HEK293 (cell line): ENCODE measurements at regions not wholly inside any gene's neighbourhood (a gene's known extent, or its start where the extent isn't known, plus 50 kb on each side); places are given as distances from the start of the nearest gene placed in this dataset.

Experiments
- CTCF ChIA-PET: fragments of 350-600 bp; formaldehyde crosslinking; extraction: SDS; loops from one replicate; lab custom pipeline; 2021; ENCODE audit warnings: antibody characterized with exemption; lab: Yijun Ruan, JAX
- POLR2A ChIA-PET: fragments of 300-600 bp; formaldehyde crosslinking; extraction: SDS; loops from one replicate; lab custom pipeline; 2020; ENCODE audit warnings: antibody characterized with exemption, inconsistent platforms; lab: Yijun Ruan, JAX
- H3K27ac ChIP-seq: fragments of 200-500 bp; sonication (Bioruptor generic); 2 replicates; pipeline ENCODE4 v1.5.1; 2014; ENCODE audit warnings: low read depth, low read length, control low read depth, inconsistent platforms; ENCODE audit errors: extremely low read depth
- H3K36me3 ChIP-seq, 2 experiments: fragments of 200-500 bp in 1 of 2; sonication (Bioruptor generic) in 1 of 2; 1 replicate in 1 of 2; 2 replicates in 1 of 2; pipeline ENCODE4 v1.5.1; 2014 to 2017; ENCODE audit warnings: inconsistent platforms in 2 of 2, low read length in 2 of 2; ENCODE audit not compliant: control insufficient read depth in 2 of 2, insufficient read depth in 1 of 2
- H3K4me1 ChIP-seq: fragments of 200-500 bp; sonication (Bioruptor generic); 2 replicates; pipeline ENCODE4 v1.5.1; 2014; ENCODE audit warnings: mild to moderate bottlenecking, low read length, inconsistent platforms; ENCODE audit not compliant: control insufficient read depth, insufficient read depth
- H3K4me3 ChIP-seq: 2 replicates; pipeline ENCODE4 v1.5.1; 2011; ENCODE audit warnings: low read depth, mild to moderate bottlenecking, control low read depth, low read length, moderate library complexity
- H3K9me3 ChIP-seq: fragments of 200-500 bp; sonication (Bioruptor generic); 2 replicates; pipeline ENCODE4 v1.5.1; 2014; ENCODE audit warnings: low read depth, low read length, inconsistent platforms; ENCODE audit not compliant: control insufficient read depth, insufficient read depth
- INSM2 ChIP-seq: fragments of 450-650 bp; formaldehyde crosslinking; IDR thresholded peaks from 2 replicates; pipeline ENCODE4 v1.5.1; 2016; ENCODE audit warnings: missing biosample characterization, missing genetic modification characterization
- SCRT1 ChIP-seq: fragments of 450-650 bp; formaldehyde crosslinking; IDR thresholded peaks from 2 replicates; pipeline ENCODE4 v1.5.1; 2016; ENCODE audit warnings: missing biosample characterization, missing genetic modification characterization, borderline replicate concordance
- ZBTB8A ChIP-seq: fragments of 450-650 bp; formaldehyde crosslinking; IDR thresholded peaks from 2 replicates; pipeline ENCODE4 v1.5.1; 2016; ENCODE audit warnings: missing biosample characterization, missing genetic modification characterization
- ZNF112 ChIP-seq: fragments of 450-650 bp; formaldehyde crosslinking; IDR thresholded peaks from 2 replicates; pipeline ENCODE4 v1.5.0; 2017; ENCODE audit warnings: missing biosample characterization, missing genetic modification characterization
- ZNF146 ChIP-seq: fragments of 450-650 bp; formaldehyde crosslinking; IDR thresholded peaks from 2 replicates; pipeline ENCODE4 v1.5.1; 2016; ENCODE audit warnings: missing biosample characterization, missing genetic modification characterization
- ZNF148 ChIP-seq: fragments of 450-650 bp; formaldehyde crosslinking; IDR thresholded peaks from 2 replicates; pipeline ENCODE4 v1.5.0; 2017; ENCODE audit warnings: missing biosample characterization, missing genetic modification characterization, borderline replicate concordance
- ZNF18 ChIP-seq: fragments of 450-650 bp; formaldehyde crosslinking; IDR thresholded peaks from 2 replicates; pipeline ENCODE4 v1.5.1; 2016; ENCODE audit warnings: missing biosample characterization, missing genetic modification characterization
- ZNF184 ChIP-seq: fragments of 450-650 bp; IDR thresholded peaks from 2 replicates; pipeline ENCODE4 v1.5.1; 2018; ENCODE audit warnings: missing biosample characterization, mild to moderate bottlenecking, missing genetic modification characterization
- ZNF221 ChIP-seq: fragments of 450-650 bp; formaldehyde crosslinking; IDR thresholded peaks from 2 replicates; pipeline ENCODE4 v1.5.1; 2017; ENCODE audit warnings: missing biosample characterization, missing genetic modification characterization, borderline replicate concordance
- ZNF23 ChIP-seq: fragments of 450-650 bp; formaldehyde crosslinking; IDR thresholded peaks from 2 replicates; pipeline ENCODE4 v1.5.1; 2016; ENCODE audit warnings: missing biosample characterization, missing genetic modification characterization, borderline replicate concordance
- ZNF248 ChIP-seq: fragments of 450-650 bp; formaldehyde crosslinking; IDR thresholded peaks from 2 replicates; pipeline ENCODE4 v1.5.1; 2017; ENCODE audit warnings: missing biosample characterization, missing genetic modification characterization
- ZNF280C ChIP-seq: fragments of 450-650 bp; formaldehyde crosslinking; IDR thresholded peaks from 2 replicates; pipeline ENCODE4 v1.5.1; 2016; ENCODE audit warnings: missing biosample characterization, missing genetic modification characterization
- ZNF585B ChIP-seq: fragments of 450-650 bp; formaldehyde crosslinking; IDR thresholded peaks from 2 replicates; pipeline ENCODE4 v1.5.1; 2016; ENCODE audit warnings: missing biosample characterization, missing genetic modification characterization
- ZNF639 ChIP-seq: fragments of 450-650 bp; formaldehyde crosslinking; IDR thresholded peaks from 2 replicates; pipeline ENCODE4 v1.5.1; 2016; ENCODE audit warnings: missing biosample characterization, missing genetic modification characterization
- ZNF692 ChIP-seq: fragments of 450-650 bp; formaldehyde crosslinking; IDR thresholded peaks from 2 replicates; pipeline ENCODE4 v1.5.1; 2016; ENCODE audit warnings: missing biosample characterization, missing genetic modification characterization

- POLR2A ChIA-PET: no interaction called here
- no peaks in the 10 kb centered on the region for H3K9me3 ChIP-seq
- TF ChIP-seq ZNF18: no peak
- TF ChIP-seq ZNF112 (tag by site-specific recombination): no peak
- TF ChIP-seq ZNF692: no peak
- TF ChIP-seq ZNF585B (tag by site-specific recombination): peak; percentile 63
Observed at GRCh38 chr18:4573735-4574134, 118.6 kb upstream of the DLGAP1 start.

GRCh38 chr18:4557502-4557901, 102.4 kb upstream of the DLGAP1 start:
- no peak overlapping the region for H3K4me3 ChIP-seq
- H3K27ac ChIP-seq: no peak overlapping the region
- ChIA-PET CTCF (no interaction called here), POLR2A (no interaction called here)
- no peaks in the 10 kb centered on the region for H3K36me3 ChIP-seq
- H3K4me1 ChIP-seq: no peaks in the 10 kb centered on the region
- no peak for TF ChIP-seq ZNF280C
- TF ChIP-seq ZNF23 (tag by site-specific recombination): no peak
- TF ChIP-seq ZNF146 (tag by site-specific recombination): no peak
- TF ChIP-seq ZNF221 (tag by site-specific recombination): no peak
- no peak for TF ChIP-seq SCRT1 (tag by site-specific recombination)
- no peak for TF ChIP-seq ZNF148
- TF ChIP-seq ZNF639 (tag by site-specific recombination): no peak
- no peak for TF ChIP-seq ZBTB8A
- TF ChIP-seq ZNF184 (tag by site-specific recombination): no peak
- TF ChIP-seq ZNF18: no peak
- TF ChIP-seq INSM2 (tag by site-specific recombination): no peak
- TF ChIP-seq ZNF248: no peak
- no peaks in the 10 kb centered on the region for H3K9me3 ChIP-seq

More at GRCh38 chr18:4573735-4574134, 118.6 kb upstream of the DLGAP1 start:
- CTCF ChIA-PET: no interaction called here
- H3K4me3 ChIP-seq: no peak overlapping the region
- no peaks in the 10 kb centered on the region for H3K4me1 ChIP-seq
- H3K36me3 ChIP-seq: no peaks in the 10 kb centered on the region
- no peak overlapping the region for H3K27ac ChIP-seq
